Gastroesophageal sphincter (tissue), 3 donors: ENCODE measurements at regions not wholly inside any gene's neighbourhood (a gene's known extent, or its start where the extent isn't known, plus 50 kb on each side); places are given as distances from the start of the nearest gene placed in this dataset.

Experiments
- CTCF ChIP-seq, 4 experiments: fragments of 200-600 bp in 2 of 4; fragments of 450-650 bp in 2 of 4; sonication (generic) in 1 of 4; IDR thresholded peaks; one replicate each; pipeline ENCODE4 v1.5.1; 2017 to 2019; ENCODE audit warnings: antibody characterized with exemption in 4 of 4, mild to moderate bottlenecking in 2 of 4, moderate library complexity in 2 of 4
- POLR2A ChIP-seq, 2 donors: fragments of 450-650 bp; IDR thresholded peaks; one replicate each; pipeline ENCODE4 v1.6.1; 2017; ENCODE audit warnings: antibody characterized with exemption in 2 of 2, mild to moderate bottlenecking in 2 of 2, moderate library complexity in 1 of 2

- TF ChIP-seq CTCF (IDR thresholded peaks at IDR 0.05) (no peak), POLR2A (IDR thresholded peaks at IDR 0.05) (no peak)
Observed at GRCh38 chr5:105739732-105740131, 1931.0 kb downstream of the EFNA5 start.
